H54 (cell line): ENCODE measurements at regions not wholly inside any gene's neighbourhood (a gene's known extent, or its start where the extent isn't known, plus 50 kb on each side); places are given as distances from the start of the nearest gene placed in this dataset.
"Not testable (repeated sequence)": the region's sequence is repeated elsewhere in the genome, so short reads cannot be mapped to it uniquely, and the experiment has no call there.

Source experiments
- DNase-seq: peaks from one replicate; pipeline ENCODE4 v3.0.0; 2011; ENCODE audit warnings: low spot score, mixed read lengths; ENCODE audit not compliant: insufficient read length
- FAIRE-seq: peaks from 3 replicates; lab custom pipeline; 2011; peaks lifted over from hg19 to GRCh38; lab: Jason Lieb, UNC
- POLR2A ChIP-seq: IDR thresholded peaks from 2 replicates; pipeline ENCODE4 v1.6.1; 2011; ENCODE audit warnings: low read depth, mild to moderate bottlenecking, low read length

- FAIRE-seq (peak; percentile 48), DNase-seq (no peak)
- no peak for TF ChIP-seq POLR2A
Observed at GRCh38 chr3:150277444-150277843, 130.7 kb upstream of the TSC22D2 start.

- DNase-seq, result no peak
Observed at GRCh38 chr3:150275941-150276340, 132.2 kb upstream of the TSC22D2 start.

DNA sequence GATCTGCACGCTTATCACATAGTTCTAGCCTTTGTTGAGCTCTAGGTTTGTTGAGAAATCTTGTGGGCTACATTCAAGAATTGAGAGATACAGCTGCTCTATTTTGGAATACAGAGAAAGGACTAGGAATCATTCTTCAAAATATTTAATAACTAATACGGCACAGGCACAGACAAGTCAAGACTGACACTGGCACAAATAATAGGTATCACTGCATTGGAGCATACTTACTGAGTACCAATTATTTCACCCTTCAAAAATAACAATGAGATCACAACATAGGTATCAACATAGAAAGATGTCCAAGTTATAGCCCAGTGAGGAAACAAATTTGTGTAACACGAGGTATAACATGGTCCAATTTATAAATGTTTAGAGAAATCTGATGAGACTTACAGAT is 133.7 kb upstream of the TSC22D2 start:
- no peak for TF ChIP-seq POLR2A
- FAIRE-seq, result peak; percentile 83

More at GRCh38 chr3:150275941-150276340, 132.2 kb upstream of the TSC22D2 start:
- FAIRE-seq, result no peak
- no peak for TF ChIP-seq POLR2A

DNA sequence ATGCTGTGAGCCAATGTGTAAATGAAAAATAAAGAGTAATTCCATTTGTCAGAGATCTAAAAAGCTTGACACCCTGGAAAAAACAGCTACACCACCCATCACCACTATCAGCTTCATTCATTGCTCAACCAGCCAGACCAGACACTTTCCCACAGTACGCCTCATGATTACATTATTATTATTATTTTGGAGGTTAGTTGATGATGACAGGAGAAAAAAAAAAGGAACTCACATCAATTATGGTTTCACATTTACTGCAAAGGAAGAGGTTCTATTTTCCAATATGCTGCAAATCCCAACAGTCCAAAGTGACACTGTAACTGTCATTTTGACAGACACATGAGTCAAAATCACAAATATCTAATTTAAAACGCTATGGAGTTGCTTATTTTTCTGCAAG is 134.7 kb upstream of the TSC22D2 start:
- FAIRE-seq (no peak), DNase-seq (no peak)

More for the DNA sequence above, 133.7 kb upstream of the TSC22D2 start:
- DNase-seq, result no peak

GRCh38 chr3:150271591-150271960 is 136.5 kb upstream of the TSC22D2 start:
- FAIRE-seq, result no peak
- DNase-seq, result no peak
- TF ChIP-seq POLR2A, result no peak

More for the DNA sequence above, 134.7 kb upstream of the TSC22D2 start:
- no peak for TF ChIP-seq POLR2A

- DNase-seq (no peak), FAIRE-seq (no peak)
- TF ChIP-seq POLR2A, result no peak
Observed at GRCh38 chr3:150270883-150271590, 137.1 kb upstream of the TSC22D2 start.

DNA sequence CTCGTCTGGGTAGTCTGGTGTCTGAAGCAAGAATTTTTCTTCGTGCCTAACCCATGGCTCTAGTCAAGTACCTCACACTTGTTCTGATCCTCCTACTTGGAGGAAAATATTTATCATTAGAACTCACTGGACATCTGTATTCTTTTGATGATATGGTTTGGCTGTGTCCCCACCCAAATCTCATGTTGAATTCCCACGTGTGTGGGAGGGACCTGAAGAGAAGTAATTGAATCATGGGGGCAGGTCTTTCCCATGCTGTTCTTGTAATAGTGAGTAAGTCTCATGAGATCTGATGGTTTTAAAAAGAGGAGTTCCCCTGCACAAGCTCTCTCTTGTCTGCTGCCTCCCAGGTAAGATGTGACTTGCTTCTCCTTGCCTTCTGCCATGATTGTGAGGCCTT is 137.7 kb upstream of the TSC22D2 start:
- not testable (repeated sequence) for DNase-seq

DNA sequence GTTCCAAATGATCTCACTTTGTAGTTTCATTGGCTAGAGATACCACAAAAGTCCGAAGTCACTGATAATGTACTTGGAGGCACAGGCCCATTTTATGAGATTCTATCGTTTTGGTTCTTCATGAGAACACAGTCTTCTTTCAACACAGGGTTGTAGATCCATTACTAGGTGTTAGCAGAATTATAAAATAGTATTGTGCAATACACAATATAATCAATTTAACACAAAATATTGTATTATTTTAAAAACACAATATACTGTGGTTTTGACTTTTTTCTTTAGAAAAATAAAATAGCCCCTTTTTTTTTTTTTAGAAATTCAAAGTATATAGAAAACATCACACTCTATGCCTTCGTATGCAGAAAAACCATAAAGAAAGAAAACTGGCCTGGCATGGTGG is 138.6 kb upstream of the TSC22D2 start:
- FAIRE-seq (no peak), DNase-seq (no peak)
- no peak for TF ChIP-seq POLR2A

More for the DNA sequence above, 137.7 kb upstream of the TSC22D2 start:
- not testable (repeated sequence) for FAIRE-seq

- TF ChIP-seq POLR2A, result no peak
- FAIRE-seq (peak; percentile 71), DNase-seq (no peak)
Observed at GRCh38 chr3:150268426-150269391, 139.4 kb upstream of the TSC22D2 start.

- DNase-seq, result no peak
- TF ChIP-seq POLR2A, result no peak
- FAIRE-seq, result no peak
Observed at GRCh38 chr3:150267288-150267687, 140.8 kb upstream of the TSC22D2 start.

GRCh38 chr3:150265305-150265704 is 142.8 kb upstream of the TSC22D2 start:
- no peak for FAIRE-seq
- DNase-seq, result no peak
- no peak for TF ChIP-seq POLR2A

DNA sequence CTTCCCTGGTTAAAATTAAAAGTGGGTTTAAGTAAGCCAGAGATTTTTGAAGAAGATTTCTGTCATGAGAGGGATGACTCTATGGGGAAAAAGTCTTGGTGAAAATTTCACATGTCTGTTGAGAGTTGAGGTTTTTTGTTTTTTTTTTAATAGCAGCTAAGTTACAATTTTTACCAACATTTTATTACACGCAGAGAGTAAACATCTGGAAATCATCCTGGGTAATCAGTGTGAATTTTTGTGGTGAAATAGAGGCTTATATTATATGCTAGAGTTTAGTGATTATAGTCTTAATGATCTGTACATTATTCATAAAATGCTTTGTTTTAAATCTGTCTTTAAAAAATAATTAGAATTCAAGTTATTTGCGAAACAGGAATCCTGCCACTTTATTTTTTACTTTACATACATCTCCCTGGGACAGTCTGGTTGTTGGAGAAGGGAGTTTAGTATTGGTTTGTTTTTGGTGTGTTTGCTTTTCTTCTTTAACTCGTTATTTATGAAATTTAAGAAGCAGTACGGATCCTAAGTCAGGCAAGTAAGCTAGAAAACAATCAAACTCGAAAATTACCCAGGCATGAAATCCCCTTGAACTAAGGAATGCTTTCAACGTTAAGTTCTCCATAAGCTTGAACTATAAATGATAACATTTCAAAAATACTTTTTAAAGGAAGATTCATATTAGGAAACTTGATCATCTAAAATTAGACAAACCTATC is 143.4 kb upstream of the TSC22D2 start:
- DNase-seq (no peak), FAIRE-seq (no peak)

DNA sequence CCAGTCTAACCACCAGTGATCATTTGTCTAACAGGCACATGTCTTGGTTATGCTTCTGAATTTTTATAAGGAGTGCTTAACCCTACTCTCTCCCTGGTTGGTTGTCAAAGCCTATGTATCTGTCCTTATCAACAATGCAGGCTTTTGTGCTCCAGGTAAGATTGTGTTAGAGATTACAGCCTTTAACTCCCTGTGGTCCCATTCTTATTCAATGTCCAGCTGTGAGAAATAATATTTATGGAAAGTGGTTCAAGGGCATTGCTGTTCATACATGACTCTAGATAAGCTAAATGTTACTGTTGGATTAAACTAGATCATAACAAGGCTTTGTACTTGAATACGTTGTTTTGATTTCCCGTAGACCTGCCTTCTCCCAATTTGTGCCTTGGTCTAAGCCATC is 146.1 kb upstream of the TSC22D2 start:
- DNase-seq (no peak), FAIRE-seq (no peak)
- no peak for TF ChIP-seq POLR2A

More for the DNA sequence above, 143.4 kb upstream of the TSC22D2 start:
- no peak for TF ChIP-seq POLR2A

DNA sequence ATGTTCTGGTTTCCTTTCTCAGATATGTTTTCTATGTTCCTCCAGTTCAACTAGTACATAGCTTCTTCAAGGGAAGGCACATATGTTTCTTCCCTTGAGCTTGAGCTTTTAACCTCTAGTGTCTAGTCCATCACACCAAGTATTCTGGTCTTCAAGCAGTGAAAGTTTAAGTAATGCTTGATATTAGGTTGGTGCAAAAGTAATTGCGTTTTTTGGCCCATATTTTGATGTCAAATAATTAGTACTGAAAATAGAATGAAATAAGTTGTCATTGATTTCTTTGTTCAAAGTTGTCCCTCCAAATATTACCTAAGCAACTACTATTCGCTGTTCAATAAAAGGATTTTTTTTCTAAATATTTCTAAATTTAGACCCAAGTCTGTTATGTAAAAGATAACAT is 146.7 kb upstream of the TSC22D2 start:
- FAIRE-seq (no peak), DNase-seq (no peak)
- TF ChIP-seq POLR2A, result no peak

DNA sequence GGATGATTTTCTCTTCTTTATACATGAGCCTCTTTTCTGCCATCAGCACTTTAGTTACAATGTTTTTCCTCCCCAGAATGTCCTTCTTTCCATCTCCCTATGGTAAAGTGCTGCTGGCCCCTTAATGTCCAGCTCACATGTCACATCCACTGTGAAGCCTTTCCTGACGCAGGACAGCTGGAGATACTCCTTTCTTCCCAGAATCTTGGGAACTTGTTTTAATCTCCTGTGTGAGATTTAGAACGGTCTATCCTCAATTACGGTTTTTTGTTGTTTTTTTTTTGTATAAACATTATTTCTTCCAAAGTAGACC is 147.7 kb upstream of the TSC22D2 start:
- DNase-seq, result no peak
- FAIRE-seq, result no peak
- TF ChIP-seq POLR2A, result no peak
